ENCODE measurements at regions not wholly inside any gene's neighbourhood (a gene's known extent, or its start where the extent isn't known, plus 50 kb on each side); places are given as distances from the start of the nearest gene placed in this dataset.

- TF ChIP-seq CTCF (IDR thresholded peaks at IDR 0.05) (no peak), POLR2A (IDR thresholded peaks at IDR 0.05) (no peak), POLR2AphosphoS5 (IDR thresholded peaks at IDR 0.05) (no peak)
Measured at GRCh38 chrY:12490558-12491209, 210.3 kb upstream of the USP9Y start.
